ENCODE measurements at regions not wholly inside any gene's neighbourhood (a gene's known extent, or its start where the extent isn't known, plus 50 kb on each side); places are given as distances from the start of the nearest gene placed in this dataset.

DNA sequence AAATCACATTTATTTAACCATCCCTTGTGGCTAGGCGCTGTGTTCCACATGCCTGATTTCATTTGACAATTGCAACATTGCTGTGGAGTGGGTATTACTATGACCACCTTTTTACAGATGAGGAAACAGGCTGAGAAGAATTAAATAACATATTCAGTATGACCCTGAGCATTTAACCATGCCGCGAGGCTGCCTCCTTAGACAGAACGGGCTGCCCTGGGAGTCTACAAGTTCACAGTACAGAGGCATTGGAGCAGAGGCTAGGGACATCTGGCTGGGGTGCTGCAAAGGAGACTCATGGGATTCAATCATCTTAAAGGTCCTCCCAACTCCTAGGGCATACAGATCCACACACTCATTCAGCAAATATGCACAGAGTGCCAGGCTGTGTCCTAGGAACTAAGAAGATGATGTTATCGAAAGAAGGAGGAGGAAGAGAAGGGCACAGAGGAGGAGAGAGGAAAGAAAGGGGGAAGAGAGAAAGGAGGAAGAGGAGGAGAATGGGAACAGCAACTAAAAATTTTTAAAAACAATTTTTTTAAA is 164.7 kb upstream of the CCND2 start:
- H3K4me3 ChIP-seq (ENCODE audit: low read depth, low read length) = no peak overlapping the region
- no peak for TF ChIP-seq ZSCAN30 (tag by site-specific recombination; IDR thresholded peaks at IDR 0.05)
- no peak for TF ChIP-seq ZNF600 (tag by site-specific recombination; IDR thresholded peaks at IDR 0.05)
- TF ChIP-seq ZNF610 (tag by site-specific recombination; IDR thresholded peaks at IDR 0.05; ENCODE audit: borderline replicate concordance) = no peak
- no peak for TF ChIP-seq ZNF521 (tag by site-specific recombination; IDR thresholded peaks at IDR 0.05)
- TF ChIP-seq OSR2 (tag by site-specific recombination; IDR thresholded peaks at IDR 0.05) = no peak
- no peak for TF ChIP-seq ZNF776 (tag by site-specific recombination; IDR thresholded peaks at IDR 0.05; ENCODE audit: borderline replicate concordance)
- no peak for TF ChIP-seq ZBTB8A (tag by site-specific recombination; IDR thresholded peaks at IDR 0.05)
- TF ChIP-seq ZNF335 (tag by site-specific recombination; conservative IDR thresholded peaks at IDR 0.05) = no peak
- no peak for TF ChIP-seq ZNF426 (tag by site-specific recombination; IDR thresholded peaks at IDR 0.05)
- no peak for TF ChIP-seq ZNF629 (tag by site-specific recombination; IDR thresholded peaks at IDR 0.05)
- no peak for TF ChIP-seq ZNF121 (tag by site-specific recombination; IDR thresholded peaks at IDR 0.05)
- TF ChIP-seq, protein P1, sequence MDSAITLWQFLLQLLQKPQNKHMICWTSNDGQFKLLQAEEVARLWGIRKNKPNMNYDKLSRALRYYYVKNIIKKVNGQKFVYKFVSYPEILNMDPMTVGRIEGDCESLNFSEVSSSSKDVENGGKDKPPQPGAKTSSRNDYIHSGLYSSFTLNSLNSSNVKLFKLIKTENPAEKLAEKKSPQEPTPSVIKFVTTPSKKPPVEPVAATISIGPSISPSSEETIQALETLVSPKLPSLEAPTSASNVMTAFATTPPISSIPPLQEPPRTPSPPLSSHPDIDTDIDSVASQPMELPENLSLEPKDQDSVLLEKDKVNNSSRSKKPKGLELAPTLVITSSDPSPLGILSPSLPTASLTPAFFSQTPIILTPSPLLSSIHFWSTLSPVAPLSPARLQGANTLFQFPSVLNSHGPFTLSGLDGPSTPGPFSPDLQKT (IDR thresholded peaks at IDR 0.05; ENCODE audit: borderline replicate concordance, low read depth, low read length) = no peak
- TF ChIP-seq, protein P2, sequence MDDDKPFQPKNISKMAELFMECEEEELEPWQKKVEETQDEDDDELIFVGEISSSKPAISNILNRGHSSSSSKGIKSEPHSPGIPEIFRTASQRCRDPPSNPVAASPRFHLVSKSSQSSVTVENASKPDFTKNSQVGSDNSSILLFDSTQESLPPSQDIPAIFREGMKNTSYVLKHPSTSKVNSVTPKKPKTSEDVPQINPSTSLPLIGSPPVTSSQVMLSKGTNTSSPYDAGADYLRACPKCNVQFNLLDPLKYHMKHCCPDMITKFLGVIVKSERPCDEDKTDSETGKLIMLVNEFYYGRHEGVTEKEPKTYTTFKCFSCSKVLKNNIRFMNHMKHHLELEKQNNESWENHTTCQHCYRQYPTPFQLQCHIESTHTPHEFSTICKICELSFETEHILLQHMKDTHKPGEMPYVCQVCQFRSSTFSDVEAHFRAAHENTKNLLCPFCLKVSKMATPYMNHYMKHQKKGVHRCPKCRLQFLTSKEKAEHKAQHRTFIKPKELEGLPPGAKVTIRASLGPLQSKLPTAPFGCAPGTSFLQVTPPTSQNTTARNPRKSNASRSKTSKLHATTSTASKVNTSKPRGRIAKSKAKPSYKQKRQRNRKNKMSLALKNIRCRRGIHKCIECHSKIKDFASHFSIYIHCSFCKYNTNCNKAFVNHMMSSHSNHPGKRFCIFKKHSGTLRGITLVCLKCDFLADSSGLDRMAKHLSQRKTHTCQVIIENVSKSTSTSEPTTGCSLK (tag by site-specific recombination; IDR thresholded peaks at IDR 0.05) = no peak
- TF ChIP-seq SALL2 (tag by site-specific recombination; IDR thresholded peaks at IDR 0.05; ENCODE audit: borderline replicate concordance) = no peak
- TF ChIP-seq ZNF174 (tag by site-specific recombination; IDR thresholded peaks at IDR 0.05) = no peak
- no peak for TF ChIP-seq ZNF785 (tag by site-specific recombination; IDR thresholded peaks at IDR 0.05)
- no peaks in the 10 kb centered on the region for H3K36me3 ChIP-seq (ENCODE audit: control insufficient read depth in 2 of 2, insufficient read depth in 1 of 2, low read length in 2 of 2)
- POLR2A ChIA-PET = no interaction called here
- H3K4me1 ChIP-seq (ENCODE audit: control insufficient read depth, insufficient read depth, low read length) = no peaks in the 10 kb centered on the region
- CTCF ChIA-PET = interaction anchor here (1.3 to 2.7 kb wide), 4 partner anchors 17 to 168 kb away, joined by 3 to 37 read pairs (median 8); no protein-coding TSS in a partner anchor
- no peaks in the 10 kb centered on the region; the same call in 1 of the 2 replicates for H3K9me3 ChIP-seq (ENCODE audit: control insufficient read depth, insufficient read depth, low read depth, low read length)
- H3K27ac ChIP-seq (ENCODE audit: extremely low read depth, low read depth, low read length) = no peak overlapping the region

DNA sequence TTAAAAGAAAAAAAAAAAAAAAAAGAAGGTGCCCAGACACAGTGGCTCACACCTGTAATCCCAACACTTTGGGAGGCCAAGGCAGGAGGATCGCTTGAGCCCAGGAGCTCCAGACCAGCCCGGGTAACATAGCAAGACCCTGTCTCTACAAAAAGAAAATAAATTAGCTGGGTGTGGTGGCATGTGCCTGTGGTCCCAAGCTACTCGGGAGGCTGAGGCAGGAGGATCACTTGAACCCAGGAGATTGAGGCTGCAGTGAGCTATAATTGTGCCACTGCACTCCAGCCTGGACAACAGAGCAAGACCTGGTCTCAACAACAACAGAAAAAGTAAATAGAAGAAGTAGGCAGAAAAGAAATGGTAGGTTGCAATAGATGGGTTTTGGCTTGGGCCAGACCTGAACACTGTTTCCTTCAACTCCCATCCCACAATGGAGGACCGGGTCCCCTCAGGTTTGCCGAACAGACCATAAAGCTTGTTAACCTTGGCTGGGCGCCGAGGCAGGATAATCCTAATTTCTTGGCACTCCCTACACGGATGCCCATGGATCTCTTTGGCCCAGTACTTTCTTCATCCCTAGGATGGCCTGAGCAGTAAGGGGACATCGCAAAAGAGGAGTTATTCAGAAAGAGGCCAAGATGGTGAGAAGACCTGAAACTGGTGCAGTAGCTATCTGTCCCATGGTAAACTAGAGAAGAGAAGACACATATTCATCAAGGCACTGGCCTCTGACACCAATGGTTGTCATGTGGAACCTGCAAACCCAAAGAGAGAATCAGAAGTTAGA is 165.5 kb upstream of the CCND2 start:
- Histone ChIP-seq H3K4me1 (ENCODE audit: control insufficient read depth, insufficient read depth, low read length) (no peaks in the 10 kb centered on the region), H3K9me3 (ENCODE audit: control insufficient read depth, insufficient read depth, low read depth, low read length) (no peaks in the 10 kb centered on the region; the same call in 1 of the 2 replicates), H3K27ac (ENCODE audit: extremely low read depth, low read depth, low read length) (no peak overlapping the region), H3K36me3 (ENCODE audit: control insufficient read depth in 2 of 2, insufficient read depth in 1 of 2, low read length in 2 of 2) (no peaks in the 10 kb centered on the region), H3K4me3 (ENCODE audit: low read depth, low read length) (no peak overlapping the region)
- POLR2A ChIA-PET = interaction anchor here (0.7 kb wide), 3 partner anchors 98 to 178 kb away, joined by 3 to 5 read pairs (median 4); no protein-coding TSS in a partner anchor
- TF ChIP-seq ZNF501 (tag by site-specific recombination; IDR thresholded peaks at IDR 0.05) (no peak), ZNF791 (tag by site-specific recombination; IDR thresholded peaks at IDR 0.05) (no peak), ZNF394 (tag by site-specific recombination; IDR thresholded peaks at IDR 0.05; ENCODE audit: borderline replicate concordance) (no peak), ZNF521 (tag by site-specific recombination; IDR thresholded peaks at IDR 0.05) (no peak), ZXDB (tag by site-specific recombination; IDR thresholded peaks at IDR 0.05) (no peak), ZFP3 (tag by site-specific recombination; IDR thresholded peaks at IDR 0.05; ENCODE audit: low read depth) (no peak), SCRT1 (tag by site-specific recombination; IDR thresholded peaks at IDR 0.05; ENCODE audit: borderline replicate concordance) (no peak), ZNF830 (tag by site-specific recombination; IDR thresholded peaks at IDR 0.05; ENCODE audit: low read depth) (no peak)
- CTCF ChIA-PET = interaction anchor here (0.6 to 2.7 kb wide), 27 partner anchors 9 to 292 kb away, joined by 3 to 37 read pairs (median 3); no protein-coding TSS in a partner anchor
